ENCODE measurements at regions not wholly inside any gene's neighbourhood (a gene's known extent, or its start where the extent isn't known, plus 50 kb on each side); places are given as distances from the start of the nearest gene placed in this dataset.

GRCh38 chr15:39447346-39447745, 133.5 kb upstream of the THBS1 start:
- H3K27ac ChIP-seq (ENCODE audit: low read depth, low read length): no peak overlapping the region
- H3F3A ChIP-seq (ENCODE audit: insufficient read depth): no peaks in the 10 kb centered on the region
- H3K79me2 ChIP-seq (ENCODE audit: insufficient read depth, low read length): no peaks in the 10 kb centered on the region
- no peak overlapping the region for H3K4me2 ChIP-seq (ENCODE audit: low read depth, low read length, poor library complexity, severe bottlenecking)
- no peaks in the 10 kb centered on the region for H3K9me2 ChIP-seq (replicated peaks; ENCODE audit: insufficient read depth, low read length)
- H3K36me3 ChIP-seq (ENCODE audit: low read length): no peaks in the 10 kb centered on the region
- TF ChIP-seq CTCF (IDR thresholded peaks at IDR 0.05; ENCODE audit: insufficient read depth, low read length, poor library complexity, severe bottlenecking): no peak
- H4K20me1 ChIP-seq (ENCODE audit: low read depth, low read length): no peaks in the 10 kb centered on the region
- H3K9ac ChIP-seq (ENCODE audit: low read length): no peak overlapping the region
- no peaks in the 10 kb centered on the region for H3K27me3 ChIP-seq (ENCODE audit: low read length)
- no peaks in the 10 kb centered on the region for H3K9me3 ChIP-seq (ENCODE audit: insufficient read depth, low read length)
- no peak overlapping the region for H2AFZ ChIP-seq (ENCODE audit: low read depth, low read length, severe bottlenecking)
- H3K4me3 ChIP-seq (ENCODE audit: insufficient read depth, low read length, poor library complexity, severe bottlenecking): no peak overlapping the region

GRCh38 chr15:39447881-39448280, 133.0 kb upstream of the THBS1 start:
- no peak overlapping the region for H2AFZ ChIP-seq (ENCODE audit: low read depth, low read length, severe bottlenecking)
- no peaks in the 10 kb centered on the region for H3K9me2 ChIP-seq (replicated peaks; ENCODE audit: insufficient read depth, low read length)
- H3K9me3 ChIP-seq (ENCODE audit: insufficient read depth, low read length): no peaks in the 10 kb centered on the region
- no peak overlapping the region for H3K4me3 ChIP-seq (ENCODE audit: insufficient read depth, low read length, poor library complexity, severe bottlenecking)
- H4K20me1 ChIP-seq (ENCODE audit: low read depth, low read length): no peaks in the 10 kb centered on the region
- no peak overlapping the region for H3K27ac ChIP-seq (ENCODE audit: low read depth, low read length)
- no peaks in the 10 kb centered on the region for H3K27me3 ChIP-seq (ENCODE audit: low read length)
- no peaks in the 10 kb centered on the region for H3F3A ChIP-seq (ENCODE audit: insufficient read depth)
- no peaks in the 10 kb centered on the region for H3K79me2 ChIP-seq (ENCODE audit: insufficient read depth, low read length)
- TF ChIP-seq EZH2phosphoT487 (conservative IDR thresholded peaks at IDR 0.05; ENCODE audit: low read length): no peak
- TF ChIP-seq CTCF (IDR thresholded peaks at IDR 0.05; ENCODE audit: insufficient read depth, low read length, poor library complexity, severe bottlenecking): no peak
- H3K4me2 ChIP-seq (ENCODE audit: low read depth, low read length, poor library complexity, severe bottlenecking): no peak overlapping the region
- H3K9ac ChIP-seq (ENCODE audit: low read length): no peak overlapping the region
- H3K36me3 ChIP-seq (ENCODE audit: low read length): no peaks in the 10 kb centered on the region

GRCh38 chr15:39448409-39448808, 132.5 kb upstream of the THBS1 start:
- no peaks in the 10 kb centered on the region for H3K9me2 ChIP-seq (replicated peaks; ENCODE audit: insufficient read depth, low read length)
- H3K36me3 ChIP-seq (ENCODE audit: low read length): no peaks in the 10 kb centered on the region
- H3K9me3 ChIP-seq (ENCODE audit: insufficient read depth, low read length): no peaks in the 10 kb centered on the region
- no peaks in the 10 kb centered on the region for H3K79me2 ChIP-seq (ENCODE audit: insufficient read depth, low read length)
- H2AFZ ChIP-seq (ENCODE audit: low read depth, low read length, severe bottlenecking): no peak overlapping the region
- H4K20me1 ChIP-seq (ENCODE audit: low read depth, low read length): no peaks in the 10 kb centered on the region
- H3K27ac ChIP-seq (ENCODE audit: low read depth, low read length): no peak overlapping the region
- no peak overlapping the region for H3K4me2 ChIP-seq (ENCODE audit: low read depth, low read length, poor library complexity, severe bottlenecking)
- H3F3A ChIP-seq (ENCODE audit: insufficient read depth): no peaks in the 10 kb centered on the region
- H3K27me3 ChIP-seq (ENCODE audit: low read length): no peaks in the 10 kb centered on the region
- H3K9ac ChIP-seq (ENCODE audit: low read length): no peak overlapping the region
- no peak for TF ChIP-seq CTCF (IDR thresholded peaks at IDR 0.05; ENCODE audit: insufficient read depth, low read length, poor library complexity, severe bottlenecking)
- no peak for TF ChIP-seq EZH2phosphoT487 (conservative IDR thresholded peaks at IDR 0.05; ENCODE audit: low read length)
- H3K4me3 ChIP-seq (ENCODE audit: insufficient read depth, low read length, poor library complexity, severe bottlenecking): no peak overlapping the region

Measured in SU-DHL-6 (cell line).